Loucy (cell line): ENCODE measurements at regions not wholly inside any gene's neighbourhood (a gene's known extent, or its start where the extent isn't known, plus 50 kb on each side); places are given as distances from the start of the nearest gene placed in this dataset.

Experiments used
- H2AFZ ChIP-seq: fragments of 200-600 bp; sonication (generic); 2 replicates; pipeline ENCODE4 v1.6.0; 2016; ENCODE audit warnings: antibody characterized with exemption, mild to moderate bottlenecking, low read length, moderate library complexity
- H3F3A ChIP-seq: fragments of 200-600 bp; 2 replicates; pipeline ENCODE4 v1.6.0; 2016; ENCODE audit warnings: antibody characterized with exemption, low read depth, mild to moderate bottlenecking
- H3K27me3 ChIP-seq: fragments of 200-600 bp; sonication (generic); 2 replicates; pipeline ENCODE4 v1.6.1; 2014; ENCODE audit warnings: low read length, mild to moderate bottlenecking; ENCODE audit not compliant: insufficient read depth, poor library complexity, severe bottlenecking
- H3K36me3 ChIP-seq: fragments of 200-600 bp; sonication (generic); 2 replicates; pipeline ENCODE4 v1.6.1; 2016; ENCODE audit warnings: low read length; ENCODE audit not compliant: insufficient read depth
- H3K4me1 ChIP-seq: fragments of 200-600 bp; sonication (generic); 2 replicates; pipeline ENCODE4 v1.5.1; 2014; ENCODE audit warnings: low read length, mild to moderate bottlenecking; ENCODE audit not compliant: insufficient read depth, poor library complexity, severe bottlenecking
- H3K4me2 ChIP-seq: fragments of 200-600 bp; sonication (generic); 2 replicates; pipeline ENCODE4 v1.6.0; 2014; ENCODE audit warnings: antibody characterized with exemption, low read length, low read depth, mild to moderate bottlenecking; ENCODE audit not compliant: poor library complexity, severe bottlenecking
- H3K4me3 ChIP-seq: fragments of 200-600 bp; sonication (generic); 2 replicates; pipeline ENCODE4 v1.5.1; 2014; ENCODE audit warnings: low read length, mild to moderate bottlenecking, mixed read lengths; ENCODE audit not compliant: poor library complexity, severe bottlenecking
- H3K79me2 ChIP-seq: fragments of 200-600 bp; sonication (generic); 2 replicates; pipeline ENCODE4 v1.6.1; 2014; ENCODE audit warnings: low read length; ENCODE audit not compliant: insufficient read depth
- H3K9ac ChIP-seq: fragments of 200-600 bp; sonication (generic); 2 replicates; pipeline ENCODE4 v1.6.0; 2014; ENCODE audit warnings: mild to moderate bottlenecking, low read depth, low read length, moderate library complexity; ENCODE audit not compliant: poor library complexity, severe bottlenecking
- H3K9me2 ChIP-seq: fragments of 200-600 bp; sonication (generic); replicated peaks from 2 replicates; pipeline ENCODE4 v1.6.1; 2016; ENCODE audit warnings: low read depth, low read length, mixed read lengths
- H3K9me3 ChIP-seq: fragments of 200-600 bp; sonication (generic); 2 replicates; pipeline ENCODE4 v1.6.1; 2014; ENCODE audit warnings: mild to moderate bottlenecking, antibody characterized with exemption, low read length, low read depth; ENCODE audit not compliant: insufficient read depth
- H4K20me1 ChIP-seq: fragments of 200-600 bp; sonication (generic); 2 replicates; pipeline ENCODE4 v1.6.0; 2014; ENCODE audit warnings: antibody characterized with exemption, low read length, mild to moderate bottlenecking; ENCODE audit not compliant: insufficient read depth, poor library complexity, severe bottlenecking
- EZH2phosphoT487 ChIP-seq: fragments of 200-600 bp; IDR thresholded peaks from 2 replicates; pipeline ENCODE4 v1.6.1; 2018; ENCODE audit warnings: antibody characterized with exemption, mild to moderate bottlenecking, moderate library complexity, borderline replicate concordance
- TF ChIP-seq, protein P1 (sequence below): fragments of 200-600 bp; sonication (generic); conservative IDR thresholded peaks from 2 replicates; pipeline ENCODE4 v1.5.1; 2014; ENCODE audit warnings: mild to moderate bottlenecking, antibody characterized with exemption, low read length

- Histone ChIP-seq H3K4me2 (no peak overlapping the region), H3K9ac (no peak overlapping the region), H4K20me1 (no peaks in the 10 kb centered on the region), H3K9me2 (0 out of 2 replicates have a peak, but pooled peaks cover 3% of the 10 kb centered on the region), H3F3A (no peaks in the 10 kb centered on the region), H3K9me3 (no peaks in the 10 kb centered on the region), H3K27me3 (no peaks in the 10 kb centered on the region), H3K79me2 (no peaks in the 10 kb centered on the region), H3K4me3 (no peak overlapping the region), H3K36me3 (no peaks in the 10 kb centered on the region), H2AFZ (no peak overlapping the region), H3K4me1 (no peaks in the 10 kb centered on the region)
- no peak for TF ChIP-seq EZH2phosphoT487
- TF ChIP-seq, protein P1, sequence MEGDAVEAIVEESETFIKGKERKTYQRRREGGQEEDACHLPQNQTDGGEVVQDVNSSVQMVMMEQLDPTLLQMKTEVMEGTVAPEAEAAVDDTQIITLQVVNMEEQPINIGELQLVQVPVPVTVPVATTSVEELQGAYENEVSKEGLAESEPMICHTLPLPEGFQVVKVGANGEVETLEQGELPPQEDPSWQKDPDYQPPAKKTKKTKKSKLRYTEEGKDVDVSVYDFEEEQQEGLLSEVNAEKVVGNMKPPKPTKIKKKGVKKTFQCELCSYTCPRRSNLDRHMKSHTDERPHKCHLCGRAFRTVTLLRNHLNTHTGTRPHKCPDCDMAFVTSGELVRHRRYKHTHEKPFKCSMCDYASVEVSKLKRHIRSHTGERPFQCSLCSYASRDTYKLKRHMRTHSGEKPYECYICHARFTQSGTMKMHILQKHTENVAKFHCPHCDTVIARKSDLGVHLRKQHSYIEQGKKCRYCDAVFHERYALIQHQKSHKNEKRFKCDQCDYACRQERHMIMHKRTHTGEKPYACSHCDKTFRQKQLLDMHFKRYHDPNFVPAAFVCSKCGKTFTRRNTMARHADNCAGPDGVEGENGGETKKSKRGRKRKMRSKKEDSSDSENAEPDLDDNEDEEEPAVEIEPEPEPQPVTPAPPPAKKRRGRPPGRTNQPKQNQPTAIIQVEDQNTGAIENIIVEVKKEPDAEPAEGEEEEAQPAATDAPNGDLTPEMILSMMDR, result no peak
Observed at GRCh38 chr2:163856941-163857340, 121.1 kb upstream of the FIGN start.

DNA sequence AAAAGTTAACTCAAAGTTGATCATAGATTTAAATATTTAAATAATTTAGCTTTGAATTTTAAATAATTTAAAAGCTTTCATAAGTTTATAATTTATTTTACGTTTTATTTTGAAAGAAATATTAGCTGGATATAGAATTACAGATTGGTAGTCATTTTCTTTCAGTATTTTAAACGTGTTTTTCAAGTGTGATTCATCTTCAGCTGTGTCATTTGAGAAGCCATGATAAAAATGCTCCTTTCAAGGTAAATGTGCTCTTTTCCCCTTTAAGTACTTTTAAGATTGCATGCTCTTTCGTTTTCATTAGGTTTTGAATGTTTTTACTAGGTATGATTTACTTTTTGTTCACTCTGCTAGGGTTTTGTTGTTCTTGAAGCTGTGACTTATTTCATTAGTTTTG, 116.8 kb upstream of the FIGN start:
- no peaks in the 10 kb centered on the region for H3K27me3 ChIP-seq
- no peak overlapping the region for H3K4me3 ChIP-seq
- no peaks in the 10 kb centered on the region for H4K20me1 ChIP-seq
- H3K4me2 ChIP-seq, result no peak overlapping the region
- no peaks in the 10 kb centered on the region for H3F3A ChIP-seq
- TF ChIP-seq, protein P1, result no peak
- TF ChIP-seq EZH2phosphoT487, result no peak
- no peak overlapping the region for H2AFZ ChIP-seq
- H3K9me2 ChIP-seq, result 0 out of 2 replicates have a peak, but pooled peaks cover 3% of the 10 kb centered on the region
- no peaks in the 10 kb centered on the region for H3K36me3 ChIP-seq
- no peak overlapping the region for H3K9ac ChIP-seq
- H3K9me3 ChIP-seq, result no peaks in the 10 kb centered on the region
- no peaks in the 10 kb centered on the region for H3K4me1 ChIP-seq
- no peaks in the 10 kb centered on the region for H3K79me2 ChIP-seq

GRCh38 chr2:163849756-163850435, 114.1 kb upstream of the FIGN start:
- TF ChIP-seq, protein P1, result no peak
- no peak for TF ChIP-seq EZH2phosphoT487
- no peak overlapping the region for H2AFZ ChIP-seq
- H3K9me3 ChIP-seq, result no peaks in the 10 kb centered on the region
- H3K36me3 ChIP-seq, result no peaks in the 10 kb centered on the region
- H4K20me1 ChIP-seq, result no peaks in the 10 kb centered on the region
- no peak overlapping the region for H3K4me3 ChIP-seq
- H3K4me2 ChIP-seq, result no peak overlapping the region
- H3F3A ChIP-seq, result no peaks in the 10 kb centered on the region
- H3K27me3 ChIP-seq, result no peaks in the 10 kb centered on the region
- no peaks in the 10 kb centered on the region for H3K4me1 ChIP-seq
- no peaks in the 10 kb centered on the region for H3K79me2 ChIP-seq
- 0 out of 2 replicates have a peak, but pooled peaks cover 3% of the 10 kb centered on the region for H3K9me2 ChIP-seq
- no peak overlapping the region for H3K9ac ChIP-seq
